ENCODE measurements at regions not wholly inside any gene's neighbourhood (a gene's known extent, or its start where the extent isn't known, plus 50 kb on each side); places are given as distances from the start of the nearest gene placed in this dataset.

DNA sequence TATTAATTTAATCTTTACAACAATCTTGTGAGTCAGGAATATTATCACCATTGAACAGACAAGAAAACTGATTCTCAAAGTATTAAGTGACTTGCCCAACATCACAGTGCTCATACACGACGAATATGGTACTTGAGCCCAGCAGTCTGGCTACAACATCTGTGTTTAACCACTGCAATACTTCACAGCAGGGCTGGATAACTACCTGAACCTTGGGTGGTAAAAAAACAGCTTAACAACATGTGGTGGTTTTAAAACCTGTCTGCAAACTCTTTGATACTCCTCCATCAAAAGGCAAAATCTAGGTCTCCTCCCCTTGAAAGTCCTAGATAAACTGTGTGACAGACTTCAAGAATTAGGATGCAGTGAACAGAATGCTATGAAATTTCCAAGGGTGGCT is 424.6 kb upstream of the CADM1 start:
- DNase-seq (ENCODE audit: low read depth) = no peak

DNA sequence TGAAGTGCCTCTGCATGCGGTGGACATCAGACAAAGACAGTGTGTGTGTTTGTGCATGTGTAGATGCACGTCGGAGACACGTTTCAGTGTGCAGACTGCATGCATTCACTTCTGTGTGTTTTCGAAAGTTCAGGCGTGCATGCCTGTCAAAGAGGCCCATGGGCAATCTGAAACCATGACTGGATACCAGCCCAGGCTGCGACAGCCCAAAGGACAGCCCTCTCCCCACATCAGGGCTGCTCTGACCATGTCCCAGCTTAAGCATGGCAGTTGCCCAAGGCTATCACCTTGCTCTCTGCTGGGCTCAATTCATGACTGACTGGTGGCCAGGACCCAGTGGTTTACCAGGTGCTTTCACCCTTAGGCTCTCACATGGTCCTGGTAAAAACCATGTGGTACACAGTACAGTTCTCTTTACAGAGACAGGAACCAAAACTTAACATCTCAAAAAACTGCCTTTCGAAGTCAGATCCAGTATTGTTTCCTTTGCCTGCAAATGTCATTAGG is 423.7 kb upstream of the CADM1 start:
- no peak for DNase-seq (ENCODE audit: low read depth)

DNA sequence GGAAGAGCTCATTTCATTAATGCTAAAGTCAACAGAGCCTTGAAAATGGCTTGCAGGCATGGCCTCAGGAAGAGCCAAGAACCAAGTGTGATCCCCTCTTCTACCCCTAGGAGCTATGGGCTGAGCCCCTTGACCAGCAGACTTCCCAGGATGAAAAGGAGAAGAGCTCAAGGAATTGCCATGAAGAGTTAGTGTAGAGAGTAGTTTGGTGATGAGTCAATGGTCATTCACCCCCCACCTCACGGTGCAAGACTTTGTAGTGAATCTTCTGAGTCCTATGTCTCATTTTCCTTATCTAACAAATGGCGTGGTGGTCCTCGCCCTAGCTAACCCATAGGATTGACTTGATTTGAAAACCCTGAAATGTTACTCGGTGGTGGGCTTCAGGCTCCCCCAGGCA is 422.4 kb upstream of the CADM1 start:
- DNase-seq (ENCODE audit: low read depth) = no peak

DNA sequence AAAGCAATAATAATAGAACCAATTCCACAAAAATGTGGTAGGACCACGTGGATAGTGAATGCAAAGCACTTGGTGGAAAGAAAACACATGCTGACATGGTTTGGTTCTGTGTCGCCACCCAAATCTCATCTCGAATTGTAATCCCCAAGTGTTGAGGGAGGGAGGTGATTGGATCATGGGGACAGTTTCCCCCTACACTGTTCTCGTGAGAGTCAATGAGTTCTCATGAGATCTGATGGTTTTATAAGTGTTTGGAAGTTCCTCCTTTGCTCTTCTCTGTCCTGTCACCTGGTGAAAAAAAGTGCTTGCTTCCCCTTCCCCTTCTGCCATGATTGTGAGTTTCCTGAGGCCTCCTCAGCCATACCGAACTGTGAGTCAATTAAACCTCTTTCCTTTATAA is 421.9 kb upstream of the CADM1 start:
- DNase-seq (ENCODE audit: low read depth) = no peak

DNA sequence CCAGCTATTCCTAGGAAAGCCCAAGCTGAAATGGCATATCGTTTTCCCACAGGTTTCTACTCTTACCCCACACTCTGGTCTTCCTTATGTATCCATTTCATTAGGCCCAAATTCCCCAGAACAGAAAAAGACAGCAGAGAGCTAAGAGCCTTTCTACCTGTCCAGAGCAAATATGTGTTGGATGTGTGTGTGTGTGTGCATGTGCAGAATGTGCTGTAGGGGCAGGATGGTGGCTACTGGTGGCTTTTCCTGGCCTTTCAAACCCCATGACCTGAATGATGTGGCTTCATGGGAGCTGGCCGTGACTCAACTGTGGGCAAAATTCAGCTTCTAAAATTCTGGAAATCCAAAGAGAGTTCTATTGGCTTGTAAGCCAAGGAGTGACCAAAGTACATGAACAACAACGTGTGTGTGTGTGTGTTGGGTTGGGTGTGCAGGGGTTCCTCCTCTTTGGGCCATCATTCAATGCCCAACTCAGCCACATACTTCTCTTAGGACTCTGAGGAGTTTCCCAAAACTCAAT is 421.4 kb upstream of the CADM1 start:
- DNase-seq (ENCODE audit: low read depth) = no peak

DNA sequence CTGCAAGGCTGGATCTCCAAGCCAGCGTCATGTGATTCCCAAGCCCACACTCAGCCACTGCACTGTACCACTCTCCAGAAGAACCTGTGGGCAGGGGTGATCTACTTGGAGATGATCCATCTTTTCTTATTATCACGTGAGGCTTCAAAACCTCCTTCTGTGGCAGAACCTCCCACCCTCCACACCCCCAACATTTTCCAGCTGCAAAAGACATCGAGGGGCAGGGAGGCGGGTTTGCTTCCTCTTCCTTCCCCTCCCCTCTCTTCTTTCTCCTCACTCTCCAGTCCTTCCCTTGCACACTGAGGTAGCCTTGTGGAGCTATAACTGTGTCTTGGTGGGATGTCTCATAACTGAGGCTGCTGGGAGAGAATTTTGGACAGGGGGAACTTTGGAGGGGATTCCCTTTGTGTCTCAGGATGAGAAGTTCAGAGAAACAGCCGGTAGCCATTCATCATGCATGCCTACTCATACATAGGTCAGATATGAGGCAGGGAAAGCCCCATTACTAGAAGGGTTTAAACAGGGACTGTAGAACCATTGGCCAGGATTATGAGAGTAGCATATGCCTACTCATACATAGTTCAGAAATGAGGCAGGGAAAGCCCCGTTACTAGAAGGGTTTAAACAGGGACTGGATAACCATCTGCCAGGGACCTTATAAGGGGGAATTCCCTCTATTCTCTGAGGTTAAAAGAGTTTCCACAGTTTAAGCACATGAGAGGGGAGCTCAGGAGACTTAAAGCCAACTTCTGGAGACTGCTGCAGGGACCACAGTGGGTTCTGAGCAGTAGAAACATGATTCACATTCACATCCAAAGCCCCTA is 420.7 kb upstream of the CADM1 start:
- no peak for DNase-seq (ENCODE audit: low read depth)

DNA sequence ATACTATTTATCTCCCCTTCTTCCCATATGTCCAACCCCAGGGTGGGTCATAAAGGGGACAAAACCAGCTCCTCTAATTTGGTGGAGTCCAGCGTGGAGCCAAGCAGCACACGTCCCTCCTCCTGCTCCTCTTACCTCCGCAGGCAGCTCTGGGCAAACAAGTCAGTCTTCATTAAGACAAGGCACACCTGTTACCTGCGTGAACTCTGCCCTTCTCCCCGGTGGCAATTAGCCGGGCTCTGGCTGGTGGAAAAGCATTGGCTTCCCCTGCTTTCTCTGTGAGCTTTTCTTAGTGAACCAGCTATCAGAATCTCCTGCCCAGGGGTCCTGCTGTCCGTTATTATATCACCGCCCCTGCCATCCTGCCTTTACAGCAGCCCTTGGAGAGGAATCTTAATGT is 418.7 kb upstream of the CADM1 start:
- DNase-seq (ENCODE audit: low read depth) = no peak

DNA sequence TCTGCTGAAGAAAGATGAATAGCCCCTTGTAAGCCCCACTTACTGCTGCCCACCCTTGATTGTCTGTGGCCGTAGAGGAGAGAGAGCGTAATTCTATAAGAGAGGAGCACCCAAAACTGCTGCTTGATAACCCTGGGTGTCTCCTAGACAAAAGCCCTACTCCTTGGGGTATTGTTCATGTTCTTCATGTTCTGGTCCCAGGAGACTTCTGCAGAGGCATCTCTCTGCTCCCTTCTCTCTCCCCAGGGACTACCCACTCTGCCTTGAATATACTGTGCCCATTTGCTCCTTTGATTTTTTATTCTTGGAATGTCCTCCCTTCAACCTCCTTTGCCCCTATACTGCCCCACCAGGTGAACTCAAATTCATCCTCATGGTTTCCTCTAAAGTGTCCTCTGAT is 417.8 kb upstream of the CADM1 start:
- DNase-seq (ENCODE audit: low read depth) = no peak

DNA sequence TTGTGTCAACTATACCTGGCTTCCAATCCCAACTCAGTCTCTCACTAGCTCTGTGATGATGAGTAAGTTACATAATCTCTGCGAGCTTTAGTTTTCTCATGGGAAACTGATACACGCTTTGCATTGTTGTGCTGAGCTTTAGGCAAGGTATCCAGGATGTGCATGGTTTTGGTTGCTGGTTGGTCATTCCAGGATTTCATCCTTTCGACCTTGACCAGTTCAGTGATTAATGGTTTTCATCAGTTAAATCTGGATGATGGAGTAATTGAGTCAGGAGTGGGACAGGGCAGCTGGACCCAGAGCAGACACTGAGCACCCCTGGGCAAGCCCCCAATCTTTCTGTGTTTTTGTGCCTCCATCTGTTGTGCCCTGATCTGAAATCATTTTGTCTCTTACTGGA is 417.3 kb upstream of the CADM1 start:
- no peak for DNase-seq (ENCODE audit: low read depth)

DNA sequence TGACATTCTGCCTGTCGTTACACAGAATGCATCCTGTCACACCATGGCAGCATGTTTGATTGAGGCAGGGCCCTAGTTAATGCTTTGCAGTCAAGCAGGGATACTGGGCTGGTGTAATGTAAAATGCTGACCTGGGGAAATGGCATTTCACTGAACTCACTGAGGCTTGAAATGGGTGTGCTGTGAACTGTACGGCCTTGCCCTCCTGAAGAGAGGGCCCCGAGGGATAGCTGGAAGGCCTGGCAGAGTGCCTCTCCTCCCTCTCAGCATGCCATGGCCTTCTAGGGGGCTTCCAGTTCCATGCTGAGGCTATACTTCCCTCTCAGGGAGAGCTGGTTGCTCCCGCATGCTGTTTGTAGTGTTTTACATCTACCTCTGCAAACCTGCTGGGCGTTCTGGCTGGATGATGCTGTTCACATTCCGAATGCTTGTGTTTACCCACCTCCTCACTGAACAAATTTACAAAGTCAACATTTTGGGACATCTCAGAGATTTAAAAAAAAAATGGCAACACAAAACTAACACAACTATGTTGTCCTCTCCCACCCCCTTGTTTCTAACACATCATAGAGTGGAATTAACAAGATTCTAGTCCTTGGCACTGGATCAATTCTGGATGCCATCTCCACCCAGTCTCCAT is 416.7 kb upstream of the CADM1 start:
- no peak for DNase-seq (ENCODE audit: low read depth)

DNA sequence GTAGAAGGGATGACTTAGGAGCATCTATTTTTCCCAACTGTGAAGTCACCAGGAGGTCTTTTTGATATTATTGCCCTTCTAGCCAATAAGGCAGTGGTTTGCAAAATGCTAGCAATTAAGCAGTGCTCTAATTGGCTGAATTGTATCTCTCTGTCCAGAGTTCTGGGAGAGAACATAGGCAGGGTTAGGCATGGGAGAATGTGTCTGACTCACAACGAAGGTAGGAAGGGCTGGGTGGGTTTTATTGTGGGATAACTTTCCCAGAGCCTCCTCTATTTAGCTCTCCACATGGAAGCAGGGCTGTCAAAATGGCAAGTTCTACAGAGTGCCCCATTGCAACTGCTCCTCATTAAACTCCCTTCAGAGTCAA is 415.9 kb upstream of the CADM1 start:
- DNase-seq (ENCODE audit: low read depth) = no peak

DNA sequence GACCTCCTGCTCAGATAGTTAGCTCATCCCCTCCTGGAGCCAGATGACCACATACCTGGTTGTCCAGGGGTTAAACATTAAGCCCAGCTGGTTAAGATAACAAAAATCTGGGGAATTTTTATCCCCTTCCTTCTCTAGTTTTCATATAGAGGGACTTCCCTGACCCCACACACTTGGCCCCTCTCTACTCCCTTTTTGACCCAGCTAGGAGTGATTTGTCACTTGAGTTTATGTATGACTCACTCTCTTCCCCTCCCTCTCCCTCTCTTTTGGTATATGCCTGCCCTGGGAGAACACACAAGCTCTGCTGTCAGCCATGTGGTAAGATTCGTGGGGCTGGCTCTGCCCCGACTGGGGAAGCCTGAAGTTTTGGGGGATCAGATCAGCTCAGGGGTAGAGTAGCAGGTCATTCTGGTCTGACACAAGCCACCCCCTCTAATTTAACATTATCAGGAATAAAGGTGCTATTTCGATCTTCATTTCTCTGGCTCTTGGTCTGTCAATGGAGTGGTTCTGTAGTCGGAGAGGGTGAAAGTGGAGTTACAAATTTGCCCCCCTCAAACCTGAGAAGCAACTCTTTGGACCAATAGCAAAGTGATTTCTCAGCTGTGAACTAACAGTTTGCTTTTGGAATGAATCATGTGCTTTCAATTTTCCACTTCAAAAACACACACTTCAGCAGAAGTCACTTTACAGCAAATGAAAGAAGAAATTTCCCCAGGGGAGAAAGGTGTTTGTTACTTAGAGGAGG is 415.3 kb upstream of the CADM1 start:
- no peak for DNase-seq (ENCODE audit: low read depth)

DNA sequence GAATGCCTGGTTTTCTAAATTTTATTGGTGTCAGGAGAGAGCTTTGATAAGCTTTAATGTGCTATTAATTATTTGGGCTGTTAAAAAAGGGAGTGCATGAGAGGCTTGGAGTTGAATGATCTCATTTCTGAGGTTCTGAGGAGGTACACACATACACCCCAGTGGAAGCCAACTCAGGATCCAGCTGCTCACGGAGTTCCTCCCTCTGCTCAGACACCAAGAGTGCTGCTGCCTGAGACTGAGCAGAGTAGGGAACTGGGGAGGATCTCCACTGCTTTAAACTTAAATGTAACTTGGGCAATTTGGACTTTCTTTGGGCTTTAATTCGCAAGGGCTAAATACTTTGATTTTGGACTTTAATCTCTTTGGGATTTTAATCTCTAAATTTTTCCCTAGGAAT is 414.4 kb upstream of the CADM1 start:
- no peak for DNase-seq (ENCODE audit: low read depth)

DNA sequence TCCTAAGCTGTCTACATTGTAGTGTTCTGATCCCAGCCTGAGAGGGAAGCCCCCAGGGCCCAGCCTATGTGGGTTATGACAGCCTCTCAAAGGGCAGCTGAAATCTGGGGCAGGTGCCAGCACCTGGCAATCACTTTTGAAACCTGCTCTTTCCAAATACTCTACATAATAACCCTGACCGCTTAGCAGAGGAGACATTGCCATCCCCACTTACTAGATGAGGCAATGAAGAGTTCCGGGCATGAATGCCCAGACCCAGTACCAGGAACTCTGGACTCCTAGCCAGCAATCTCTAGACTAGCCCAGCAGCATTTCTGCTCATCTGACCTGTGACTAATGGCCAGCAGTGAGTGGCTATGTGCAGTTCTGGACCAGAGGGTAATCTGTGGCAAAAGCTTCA is 412.4 kb upstream of the CADM1 start:
- DNase-seq (ENCODE audit: low read depth) = no peak

DNA sequence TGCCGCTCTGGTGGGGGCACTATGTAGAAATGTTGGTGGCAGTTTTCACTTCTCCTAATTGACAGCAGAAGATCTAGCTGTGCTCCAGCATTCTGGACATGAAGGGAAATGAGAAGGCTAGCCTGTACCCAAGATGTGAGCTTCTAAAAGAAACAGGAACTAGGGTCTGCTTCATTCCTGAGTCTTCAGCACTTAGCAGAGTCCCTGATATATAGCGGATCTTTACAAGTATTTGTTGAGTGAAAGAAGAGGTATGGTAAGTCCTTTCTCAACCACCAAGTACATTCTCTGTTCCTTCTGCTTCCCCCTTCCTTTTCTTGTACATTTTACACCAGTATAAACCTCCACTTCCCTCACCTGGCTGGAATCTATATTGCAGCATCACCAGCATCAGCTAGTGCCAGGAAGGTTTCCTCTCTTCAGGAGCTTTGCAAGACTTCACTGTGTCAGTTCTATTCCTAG is 408.3 kb upstream of the CADM1 start:
- DNase-seq (ENCODE audit: low read depth) = no peak

DNA sequence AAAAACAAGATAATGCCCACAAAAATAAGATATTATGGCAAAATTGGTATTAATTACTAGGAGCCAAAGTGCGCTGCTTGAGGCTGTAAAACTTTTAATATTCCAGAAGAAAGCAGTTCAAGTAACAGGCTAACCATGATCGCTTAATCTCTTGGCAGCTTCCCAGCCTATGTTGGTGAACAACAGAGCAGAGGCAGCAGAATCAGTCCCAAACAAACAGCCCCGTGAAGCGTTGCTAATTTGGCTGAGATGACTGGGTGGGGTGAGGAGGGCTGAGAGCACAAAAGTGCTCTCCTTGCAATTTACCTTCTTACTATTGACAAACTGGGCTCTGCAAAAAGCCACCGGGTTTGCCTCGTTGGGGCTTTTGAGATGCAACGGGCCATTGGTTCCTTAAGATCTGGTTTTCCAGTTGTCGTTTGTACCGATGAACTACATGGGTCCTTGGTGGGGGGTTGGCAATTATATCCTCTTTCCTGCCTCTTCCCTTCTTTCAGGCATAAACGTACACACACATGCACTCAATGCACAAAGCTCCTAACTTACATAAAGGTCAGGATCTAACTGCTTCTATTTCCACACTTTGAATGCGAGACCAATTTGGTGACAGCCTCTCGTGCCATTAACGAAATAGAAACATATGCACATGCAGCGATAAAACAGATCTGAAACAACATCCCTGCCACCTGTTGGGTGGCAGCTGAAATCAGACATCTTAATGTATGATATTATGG is 407.6 kb upstream of the CADM1 start:
- no peak for DNase-seq (ENCODE audit: low read depth)

DNA sequence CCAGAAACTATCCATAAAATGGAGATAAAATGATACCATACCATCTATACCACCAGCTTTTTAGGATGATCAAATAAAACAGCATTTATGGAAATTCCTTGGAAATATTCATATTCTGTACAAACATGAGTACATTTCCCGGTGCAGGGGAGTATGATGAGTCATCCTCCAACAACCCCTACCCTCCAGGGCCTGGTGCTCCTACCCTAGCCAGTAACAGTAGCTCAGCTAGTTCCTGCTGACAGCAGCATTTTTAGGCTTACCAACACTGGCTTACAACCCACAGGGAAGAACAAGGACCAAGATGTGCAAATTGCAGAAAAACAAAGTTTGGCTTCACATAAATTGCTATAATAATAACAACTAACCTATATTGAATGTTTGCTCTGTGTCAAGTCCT is 406.2 kb upstream of the CADM1 start:
- no peak for DNase-seq (ENCODE audit: low read depth)

DNA sequence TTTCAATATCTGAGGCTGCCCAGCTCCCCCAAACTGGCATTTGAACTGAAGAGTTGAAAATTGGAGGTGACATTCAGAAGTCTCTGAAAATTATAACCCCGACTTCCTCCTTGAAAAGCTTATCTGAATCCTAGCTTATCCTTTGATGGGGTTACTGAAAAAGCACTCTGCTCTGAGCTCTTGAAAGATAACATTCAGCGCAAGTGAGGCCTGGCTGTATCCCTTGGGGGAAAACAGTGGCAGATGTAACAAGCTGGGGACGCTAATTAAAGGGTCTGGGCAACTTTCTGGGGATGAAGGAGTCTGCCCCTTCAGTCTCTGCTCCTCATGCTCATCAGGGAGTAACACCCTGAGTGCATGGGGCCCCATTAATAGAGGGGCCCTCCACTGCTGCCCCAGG is 402.0 kb upstream of the CADM1 start:
- DNase-seq (ENCODE audit: low read depth) = no peak

DNA sequence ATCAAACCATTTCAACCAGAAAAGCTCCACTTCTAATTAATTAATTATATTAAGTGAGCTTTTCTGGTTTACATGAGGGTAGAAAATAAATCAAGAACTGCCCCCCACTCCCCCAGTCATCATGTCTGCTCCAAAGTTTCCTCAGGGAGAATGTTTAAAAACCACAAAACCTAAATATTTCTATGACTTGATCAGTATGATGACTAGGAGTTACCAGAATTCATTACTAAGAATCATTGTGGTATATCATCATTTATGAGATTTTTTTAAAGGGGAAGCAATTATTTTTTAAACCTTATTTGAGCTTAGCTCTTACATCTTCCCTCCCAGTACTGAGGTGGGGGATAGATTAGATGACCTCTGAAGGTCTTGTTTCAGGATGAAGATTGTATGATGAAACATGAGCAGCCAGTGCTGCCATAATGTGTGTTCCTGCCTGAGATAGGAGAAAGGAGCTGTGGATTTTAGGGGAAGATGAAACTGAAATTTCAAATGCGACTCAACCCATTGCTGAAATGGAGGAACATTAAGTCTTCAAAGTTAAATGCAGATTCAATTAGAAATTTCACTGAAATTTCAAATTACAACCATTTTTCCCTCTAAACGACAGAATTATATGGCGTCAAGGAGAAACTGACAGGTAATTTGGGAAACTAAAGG is 401.3 kb upstream of the CADM1 start:
- DNase-seq (ENCODE audit: low read depth) = no peak

DNA sequence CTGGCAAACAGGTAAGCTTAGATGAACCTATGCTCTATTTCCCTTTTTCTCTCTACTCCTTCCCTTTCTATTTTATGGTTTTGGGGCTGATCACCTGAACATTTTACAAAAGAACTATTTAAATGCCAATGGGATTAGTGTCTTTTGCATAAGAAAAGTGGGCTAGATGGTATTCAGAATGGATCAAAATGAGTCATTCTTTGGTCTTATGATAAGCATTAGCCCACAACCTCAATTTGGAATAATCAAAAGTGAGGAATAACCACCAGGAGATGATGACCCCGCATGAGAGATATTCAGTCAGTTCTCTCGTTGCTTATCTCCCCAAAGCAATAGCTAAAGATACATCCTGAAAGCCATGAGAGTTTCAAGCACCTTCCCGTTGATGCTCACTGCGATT is 399.0 kb upstream of the CADM1 start:
- DNase-seq (ENCODE audit: low read depth) = no peak

DNA sequence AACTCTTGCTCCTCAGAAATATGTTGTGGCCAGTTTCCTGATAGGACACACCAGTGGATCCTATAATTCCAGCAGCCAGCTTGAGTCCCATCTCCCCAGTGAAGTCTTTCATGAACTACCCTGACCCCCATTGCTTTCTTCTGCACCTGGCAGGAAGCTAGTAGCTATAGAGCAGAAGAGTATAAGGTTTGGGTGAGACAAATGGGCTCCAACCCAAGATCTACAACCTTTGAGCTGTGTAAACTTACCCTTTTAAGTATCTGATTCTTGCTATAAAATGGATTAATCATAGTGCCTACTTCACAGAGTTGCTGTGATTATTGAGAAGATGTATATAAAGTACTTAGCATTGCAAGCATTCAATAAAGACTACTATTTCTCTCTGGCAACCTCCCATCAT is 396.9 kb upstream of the CADM1 start:
- DNase-seq (ENCODE audit: low read depth) = no peak

DNA sequence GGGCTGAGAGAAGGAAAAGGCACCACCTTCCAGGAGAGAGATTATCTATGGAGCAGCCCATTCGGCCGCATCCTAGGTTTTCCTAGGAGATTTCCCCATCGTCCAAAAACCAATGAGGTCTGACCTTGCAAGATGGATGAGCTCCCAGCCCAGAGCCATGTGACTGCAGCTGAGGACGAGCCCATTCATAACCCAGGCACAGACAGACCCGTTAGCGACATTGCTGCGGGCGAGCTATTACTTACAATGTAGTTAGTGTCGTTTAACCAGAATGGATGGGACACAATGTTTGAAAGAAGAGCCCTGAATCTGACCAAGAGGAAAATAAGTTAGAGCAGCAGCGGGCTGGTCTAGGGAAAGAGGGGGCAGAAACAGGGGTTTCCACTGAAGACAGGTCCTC is 395.9 kb upstream of the CADM1 start:
- DNase-seq (ENCODE audit: low read depth) = no peak
